NCI-H1105 (cell line): ENCODE measurements at regions not wholly inside any gene's neighbourhood (a gene's known extent, or its start where the extent isn't known, plus 50 kb on each side); places are given as distances from the start of the nearest gene placed in this dataset.
"Not testable (repeated sequence)": the region's sequence is repeated elsewhere in the genome, so short reads cannot be mapped to it uniquely, and the experiment has no call there.

Experiments
- DNase-seq: peaks from one replicate; lab custom pipeline; 2025; lab: John Stamatoyannopoulos, UW

- DNase-seq: no peak
Measured at GRCh38 chr15:69762373-69763148, 309.9 kb downstream of the RPLP1 start.

GRCh38 chr15:69763831-69764230 is 311.2 kb downstream of the RPLP1 start:
- no peak for DNase-seq

GRCh38 chr15:69766156-69766555 is 313.5 kb downstream of the RPLP1 start:
- no peak for DNase-seq

- DNase-seq: no peak
Measured at GRCh38 chr15:69767191-69767590, 314.6 kb downstream of the RPLP1 start.

GRCh38 chr15:69769336-69769735 is 316.7 kb downstream of the RPLP1 start:
- DNase-seq: not testable (repeated sequence)

- DNase-seq: not testable (repeated sequence)
Measured at GRCh38 chr15:69774258-69774657, 321.6 kb downstream of the RPLP1 start.

GRCh38 chr15:69774711-69775110 is 322.1 kb downstream of the RPLP1 start:
- not testable (repeated sequence) for DNase-seq

- no peak for DNase-seq
Measured at GRCh38 chr15:69777356-69777755, 320.4 kb downstream of the TLE3 start.

- DNase-seq: no peak
Measured at GRCh38 chr15:69780374-69780773, 317.3 kb downstream of the TLE3 start.

GRCh38 chr15:69780981-69781380 is 316.7 kb downstream of the TLE3 start:
- DNase-seq: no peak

GRCh38 chr15:69781411-69782125 is 316.1 kb downstream of the TLE3 start:
- DNase-seq: no peak

- no peak for DNase-seq
Measured at GRCh38 chr15:69782139-69782658, 315.5 kb downstream of the TLE3 start.

GRCh38 chr15:69782809-69783208 is 314.9 kb downstream of the TLE3 start:
- DNase-seq: no peak

- DNase-seq: peak; percentile 33
Measured at GRCh38 chr15:69783211-69783610, 314.5 kb downstream of the TLE3 start.

GRCh38 chr15:69784798-69785566 is 312.7 kb downstream of the TLE3 start:
- no peak for DNase-seq

GRCh38 chr15:69786136-69786701 is 311.5 kb downstream of the TLE3 start:
- DNase-seq: no peak

GRCh38 chr15:69787791-69788190 is 309.9 kb downstream of the TLE3 start:
- no peak for DNase-seq

- no peak for DNase-seq
Measured at GRCh38 chr15:69789648-69790393, 307.9 kb downstream of the TLE3 start.

GRCh38 chr15:69790632-69791031 is 307.1 kb downstream of the TLE3 start:
- DNase-seq: no peak

GRCh38 chr15:69792823-69793222 is 304.9 kb downstream of the TLE3 start:
- no peak for DNase-seq

GRCh38 chr15:69793431-69793780 is 304.3 kb downstream of the TLE3 start:
- no peak for DNase-seq
